ENCODE measurements at regions not wholly inside any gene's neighbourhood (a gene's known extent, or its start where the extent isn't known, plus 50 kb on each side); places are given as distances from the start of the nearest gene placed in this dataset.
"Not testable (repeated sequence)": the region's sequence is repeated elsewhere in the genome, so short reads cannot be mapped to it uniquely, and the experiment has no call there.

GRCh38 chr6:27804851-27805250, 107.3 kb downstream of the OR2B2 start:
- DNase-seq: no peak

- DNase-seq: no peak
Measured at GRCh38 chr6:27800731-27801373, 111.3 kb downstream of the OR2B2 start.

GRCh38 chr6:27797960-27798359, 114.2 kb downstream of the OR2B2 start:
- DNase-seq: no peak

GRCh38 chr6:27796736-27797481, 115.3 kb downstream of the OR2B2 start:
- DNase-seq: not testable (repeated sequence)

GRCh38 chr6:27795697-27796494, 116.3 kb downstream of the OR2B2 start:
- peak; percentile 87 for DNase-seq

- DNase-seq: peak; percentile 89
Measured at GRCh38 chr6:27791182-27791943, 120.8 kb downstream of the OR2B2 start.

- DNase-seq: not testable (repeated sequence)
Measured at GRCh38 chr6:27788376-27788775, 123.8 kb downstream of the OR2B2 start.

- no peak for DNase-seq
Measured at GRCh38 chr6:27786048-27786447, 126.1 kb downstream of the OR2B2 start.

GRCh38 chr6:27785294-27785693, 126.9 kb downstream of the OR2B2 start:
- no peak for DNase-seq

GRCh38 chr6:27782748-27783147, 129.4 kb downstream of the OR2B2 start:
- no peak for DNase-seq

GRCh38 chr6:27778625-27779417, 133.4 kb downstream of the OR2B2 start:
- no peak for DNase-seq

- DNase-seq: no peak
Measured at GRCh38 chr6:27777614-27778355, 134.4 kb downstream of the OR2B2 start.

- DNase-seq: no peak
Measured at GRCh38 chr6:27777126-27777525, 135.1 kb downstream of the OR2B2 start.

GRCh38 chr6:27776504-27776903, 135.7 kb downstream of the OR2B2 start:
- no peak for DNase-seq

- DNase-seq: no peak
Measured at GRCh38 chr6:27775796-27776184, 136.4 kb downstream of the OR2B2 start.

GRCh38 chr6:27775138-27775795, 136.9 kb downstream of the OR2B2 start:
- not testable (repeated sequence) for DNase-seq

GRCh38 chr6:27774264-27774600, 138.0 kb downstream of the OR2B2 start:
- DNase-seq: not testable (repeated sequence)

GRCh38 chr6:27773542-27774263, 138.5 kb downstream of the OR2B2 start:
- not testable (repeated sequence) for DNase-seq

- peak; percentile 91 for DNase-seq
Measured at GRCh38 chr6:27772261-27773001, 139.8 kb downstream of the OR2B2 start.

All from NCI-H69 (cell line).